H1 (cell line): ENCODE measurements at regions not wholly inside any gene's neighbourhood (a gene's known extent, or its start where the extent isn't known, plus 50 kb on each side); places are given as distances from the start of the nearest gene placed in this dataset.
A peak's percentile ranks its signal among the peaks of the same experiment; 100 is the strongest.

Source experiments
- CTCF ChIA-PET: fragments of 300-600 bp; sonication (Branson Sonifier 250); formaldehyde crosslinking; loops from one replicate; lab custom pipeline; 2021; ENCODE audit not compliant: partially characterized antibody; lab: Charles Lee
- POLR2A ChIA-PET: fragments of 300-600 bp; sonication (Branson Sonifier 250); formaldehyde crosslinking; loops from one replicate; lab custom pipeline; 2021; ENCODE audit warnings: inconsistent platforms; ENCODE audit not compliant: partially characterized antibody; lab: Charles Lee
- DNase-seq, 2 experiments: peaks; one replicate each; pipeline versions ENCODE4 v3.0.0 to v3.0.0-alpha.2; 2010 to 2022; ENCODE audit warnings: low spot score in 2 of 2, low read depth in 1 of 2, mixed read lengths in 1 of 2
- FAIRE-seq: peaks from 2 replicates; lab custom pipeline; 2011; peaks lifted over from hg19 to GRCh38; lab: Jason Lieb, UNC
- H2AFZ ChIP-seq: 2 replicates; pipeline ENCODE4 v1.8.1; 2012; ENCODE audit warnings: low read length, inconsistent platforms
- H2AK5ac ChIP-seq: 2 replicates; pipeline ENCODE4 v1.6.1; 2013; ENCODE audit warnings: low read depth, low read length
- H2BK120ac ChIP-seq: replicated peaks from 2 replicates; pipeline ENCODE3; 2013; ENCODE audit warnings: low read depth, low read length, inconsistent platforms
- H2BK12ac ChIP-seq: 2 replicates; pipeline ENCODE4 v1.6.1; 2013; ENCODE audit warnings: low read depth, low read length
- H2BK15ac ChIP-seq: 2 replicates; pipeline ENCODE4 v1.6.1; 2013; ENCODE audit warnings: low read length
- H2BK20ac ChIP-seq: 2 replicates; pipeline ENCODE4 v1.6.1; 2013; ENCODE audit warnings: low read length
- H2BK5ac ChIP-seq: 2 replicates; pipeline ENCODE4 v1.6.1; 2013; ENCODE audit warnings: low read depth, low read length
- H3K14ac ChIP-seq: 2 replicates; pipeline ENCODE4 v1.6.1; 2013; ENCODE audit warnings: inconsistent platforms; ENCODE audit not compliant: insufficient read length
- H3K18ac ChIP-seq: 2 replicates; pipeline ENCODE4 v1.6.1; 2013; ENCODE audit warnings: low read length; ENCODE audit errors: extremely low read depth
- H3K23ac ChIP-seq: 2 replicates; pipeline ENCODE4 v1.6.1; 2013; ENCODE audit warnings: inconsistent platforms; ENCODE audit not compliant: insufficient read length
- H3K23me2 ChIP-seq: 2 replicates; pipeline ENCODE4 v1.6.1; 2013; ENCODE audit warnings: low read depth, low read length
- H3K27ac ChIP-seq: 2 replicates; pipeline ENCODE4 v1.6.1; 2011; ENCODE audit warnings: low read depth, low read length, inconsistent platforms
- H3K27me3 ChIP-seq, 4 experiments: replicated peaks in 1 of 4; 1 replicate in 1 of 4; 2 replicates in 3 of 4; pipeline versions ENCODE4 v1.6.1 to v1.8.1; 2011 to 2013; ENCODE audit warnings: low read length in 3 of 4, mild to moderate bottlenecking in 3 of 4, inconsistent platforms in 2 of 4, mixed read lengths in 2 of 4, moderate library complexity in 1 of 4; ENCODE audit not compliant: control insufficient read depth in 3 of 4, insufficient read depth in 3 of 4; ENCODE audit errors: extremely low read depth in 1 of 4
- H3K36me3 ChIP-seq, 4 experiments: 2 replicates each; pipeline versions ENCODE4 v1.6.1 to v1.8.1; 2011 to 2013; ENCODE audit warnings: mild to moderate bottlenecking in 4 of 4, low read length in 3 of 4, moderate library complexity in 2 of 4, control low read depth in 1 of 4, inconsistent platforms in 1 of 4; ENCODE audit not compliant: insufficient read depth in 4 of 4, control insufficient read depth in 2 of 4
- H3K4ac ChIP-seq: replicated peaks from 2 replicates; pipeline ENCODE3; 2013; ENCODE audit warnings: low read length, low read depth, mixed read lengths, inconsistent platforms; ENCODE audit not compliant: insufficient read length
- H3K4me1 ChIP-seq, 4 experiments: replicated peaks in 1 of 4; 1 replicate in 1 of 4; 2 replicates in 3 of 4; pipeline versions ENCODE4 v1.6.1 to v1.8.1; 2011 to 2013; ENCODE audit warnings: low read length in 3 of 4, inconsistent platforms in 2 of 4, mixed read lengths in 1 of 4; ENCODE audit not compliant: insufficient read depth in 4 of 4, control insufficient read depth in 3 of 4
- H3K4me2 ChIP-seq, 2 experiments: 2 replicates each; pipeline versions ENCODE4 v1.6.1 to v1.8.1; 2011 to 2013; ENCODE audit warnings: low read depth in 2 of 2, low read length in 2 of 2, control low read depth in 1 of 2, inconsistent platforms in 1 of 2, mild to moderate bottlenecking in 1 of 2; ENCODE audit not compliant: insufficient read depth in 1 of 2
- H3K4me3 ChIP-seq, 4 experiments: fragments of 200-600, 300-600 bp in 1 of 4; sonication (generic), shearing (Covaris generic), sonication (Bioruptor Twin) in 1 of 4; 2 replicates each; pipeline versions ENCODE4 v1.5.1 to v1.8.1; 2011 to 2016; ENCODE audit warnings: low read length in 4 of 4, low read depth in 3 of 4, control low read depth in 2 of 4, inconsistent platforms in 2 of 4, mild to moderate bottlenecking in 2 of 4, mixed read lengths in 1 of 4, moderate library complexity in 1 of 4; ENCODE audit not compliant: insufficient read depth in 2 of 4; ENCODE audit errors: extremely low read depth in 1 of 4
- H3K56ac ChIP-seq: replicated peaks from 2 replicates; pipeline ENCODE3; 2013; ENCODE audit warnings: low read depth, mild to moderate bottlenecking, mixed read lengths, low read length, inconsistent platforms; ENCODE audit not compliant: insufficient read length
- H3K79me1 ChIP-seq: 2 replicates; pipeline ENCODE4 v1.6.1; 2013; ENCODE audit warnings: low read depth, low read length, control low read depth
- H3K79me2 ChIP-seq, 2 experiments: 2 replicates each; pipeline versions ENCODE4 v1.6.1 to v1.8.1; 2012 to 2013; ENCODE audit warnings: low read length in 2 of 2, mild to moderate bottlenecking in 2 of 2, inconsistent platforms in 1 of 2; ENCODE audit not compliant: insufficient read depth in 2 of 2, control insufficient read depth in 1 of 2
- H3K9ac ChIP-seq, 4 experiments: replicated peaks in 1 of 4; 1 replicate in 1 of 4; 2 replicates in 3 of 4; pipeline versions ENCODE4 v1.6.1 to v1.8.1; 2011 to 2013; ENCODE audit warnings: low read depth in 3 of 4, low read length in 3 of 4, control low read depth in 2 of 4, mild to moderate bottlenecking in 2 of 4, moderate library complexity in 2 of 4, inconsistent platforms in 1 of 4; ENCODE audit errors: extremely low read depth in 1 of 4
- H3K9me3 ChIP-seq, 2 experiments: 2 replicates each; pipeline versions ENCODE4 v1.6.1 to v1.8.1; 2012 to 2013; ENCODE audit warnings: mild to moderate bottlenecking in 2 of 2, moderate library complexity in 2 of 2, control low read depth in 1 of 2, inconsistent platforms in 1 of 2, low read depth in 1 of 2, low read length in 1 of 2, mixed read lengths in 1 of 2; ENCODE audit not compliant: insufficient read depth in 2 of 2
- H4K20me1 ChIP-seq, 2 experiments: replicated peaks in 1 of 2; 2 replicates each; pipeline versions ENCODE3 to v1.8.1; 2011 to 2013; ENCODE audit warnings: inconsistent platforms in 2 of 2, low read length in 2 of 2, mild to moderate bottlenecking in 1 of 2; ENCODE audit not compliant: insufficient read depth in 2 of 2, control insufficient read depth in 1 of 2
- H4K5ac ChIP-seq: 2 replicates; pipeline ENCODE4 v1.6.1; 2013; ENCODE audit warnings: low read length, low read depth, mixed read lengths, inconsistent platforms; ENCODE audit not compliant: insufficient read length
- H4K8ac ChIP-seq: 2 replicates; pipeline ENCODE4 v1.8.0; 2013; ENCODE audit warnings: mild to moderate bottlenecking, moderate library complexity, low read length, inconsistent platforms; ENCODE audit not compliant: insufficient read depth; ENCODE audit errors: extremely low read depth
- H4K91ac ChIP-seq: replicated peaks from 2 replicates; pipeline ENCODE3; 2013; ENCODE audit warnings: low read length, mixed read lengths, inconsistent platforms; ENCODE audit not compliant: insufficient read length
- ASH2L ChIP-seq: fragments of 200-600, 300-600 bp; sonication (generic); IDR thresholded peaks from one replicate; pipeline ENCODE4 v1.7.1; 2017; ENCODE audit warnings: low read length
- MAX ChIP-seq: IDR thresholded peaks from 2 replicates; pipeline ENCODE4 v1.6.1; 2012; ENCODE audit warnings: inconsistent platforms
- SP4 ChIP-seq: IDR thresholded peaks from 2 replicates; pipeline ENCODE4 v1.6.1; 2012; ENCODE audit warnings: low read length, inconsistent platforms
- WGBS, 2 experiments: shearing (Covaris generic) in 1 of 2; methylation state at CpG; one replicate each; pipeline versions ENCODE4 v1.1.6 to v1.1.7; 2013 to 2015; ENCODE audit warnings: low lambda C conversion rate in 2 of 2, mixed read lengths in 2 of 2, inconsistent platforms in 1 of 2, low coverage in 1 of 2, missing lambda C conversion rate in 1 of 2; ENCODE audit not compliant: insufficient replicate concordance in 2 of 2, insufficient coverage in 1 of 2, insufficient read length in 1 of 2; ENCODE audit errors: extremely low coverage in 1 of 2, missing lambda C conversion rate in 1 of 2; 5-methylcytosine and 5-hydroxymethylcytosine counted together

GRCh38 chr4:97150966-97151365 lies 992.3 kb downstream of the STPG2 start:
- Histone ChIP-seq H2BK15ac (no peak overlapping the region), H3K4me2 (no peak overlapping the region), H2BK5ac (no peak overlapping the region), H3K27me3 (no peaks in the 10 kb centered on the region), H4K5ac (no peak overlapping the region), H3K9ac (no peak overlapping the region), H3K4me1 (0 out of 7 replicates have a peak, but pooled peaks cover 0 to 3% (median 0%) of the 10 kb centered on the region in 4 experiments), H2BK120ac (no peak overlapping the region), H3K4me3 (no peak overlapping the region), H3K18ac (no peak overlapping the region), H2AK5ac (no peak overlapping the region), H3K27ac (no peak overlapping the region), H3K23me2 (no peaks in the 10 kb centered on the region), H3K9me3 (no peaks in the 10 kb centered on the region), H3K23ac (no peak overlapping the region), H3K79me1 (no peaks in the 10 kb centered on the region), H2BK12ac (no peak overlapping the region), H2AFZ (no peak overlapping the region), H3K14ac (no peak overlapping the region), H4K91ac (no peak overlapping the region), H3K79me2 (no peaks in the 10 kb centered on the region), H4K20me1 (no peaks in the 10 kb centered on the region), H2BK20ac (no peak overlapping the region), H3K56ac (no peak overlapping the region), H4K8ac (no peak overlapping the region), H3K36me3 (no peaks in the 10 kb centered on the region), H3K4ac (no peak overlapping the region)
- WGBS, 2 experiments = 83% methylated on average over 2 of the region's 2 CpGs; no CpG with 5 or more reads in 1 of the 2 experiments
- FAIRE-seq (peak; percentile 28), DNase-seq (no peak)
- ChIA-PET POLR2A (no interaction called here), CTCF (no interaction called here)
- TF ChIP-seq SP4 (no peak), MAX (no peak), ASH2L (no peak)
